ENCODE measurements at regions not wholly inside any gene's neighbourhood (a gene's known extent, or its start where the extent isn't known, plus 50 kb on each side); places are given as distances from the start of the nearest gene placed in this dataset.
"Not testable (repeated sequence)": the region's sequence is repeated elsewhere in the genome, so short reads cannot be mapped to it uniquely, and the experiment has no call there.

- peaks cover 0 to 22% (median 18%) of the 10 kb centered on the region in 8 donors for H3K9me3 ChIP-seq
- no peak for TF ChIP-seq POLR2AphosphoS5 (IDR thresholded peaks at IDR 0.05)
- no peak for TF ChIP-seq POLR2A (IDR thresholded peaks at IDR 0.05)
- no peak for TF ChIP-seq CTCF (IDR thresholded peaks at IDR 0.05 in 8 of 11, conservative IDR thresholded peaks at IDR 0.05 in 3 of 11)
- H3K36me3 ChIP-seq = no peaks in the 10 kb centered on the region
- intact Hi-C loops (cut with DNase I; ENCODE audit: low total_unique reads) = no loop called here
- no peak for DNase-seq
- no peaks in the 10 kb centered on the region for H3K4me1 ChIP-seq
- H3K4me3 ChIP-seq = no peak overlapping the region
- WGBS, 5 donors = 83 to 90% (median 87%) methylated on average over 3 of the region's 3 CpGs
- peaks cover 0 to 13% (median 0%) of the 10 kb centered on the region in 7 donors for H3K27me3 ChIP-seq (replicated peaks in 1 of 7)
- no peak overlapping the region for H3K27ac ChIP-seq
Observed at GRCh38 chr5:138677782-138678181, 75.4 kb upstream of the CTNNA1 start.

GRCh38 chr5:138676556-138677193 lies 76.5 kb upstream of the CTNNA1 start:
- Histone ChIP-seq H3K27me3 (replicated peaks in 1 of 7) (peaks cover 0 to 24% (median 0%) of the 10 kb centered on the region in 7 donors), H3K36me3 (no peaks in the 10 kb centered on the region), H3K4me1 (no peaks in the 10 kb centered on the region), H3K9me3 (peaks cover 0 to 22% (median 18%) of the 10 kb centered on the region in 8 donors), H3K4me3 (no peak overlapping the region), H3K27ac (no peak overlapping the region)
- no peak for DNase-seq
- intact Hi-C loops (cut with DNase I; ENCODE audit: low total_unique reads) = no loop called here
- 75 to 87% (median 78%) methylated on average over 4 of the region's 4 CpGs for WGBS, 5 donors
- TF ChIP-seq POLR2AphosphoS5 (IDR thresholded peaks at IDR 0.05) = no peak
- TF ChIP-seq CTCF (IDR thresholded peaks at IDR 0.05 in 8 of 11, conservative IDR thresholded peaks at IDR 0.05 in 3 of 11) = no peak
- TF ChIP-seq POLR2A (IDR thresholded peaks at IDR 0.05) = no peak

GRCh38 chr5:138676002-138676401 lies 77.2 kb upstream of the CTNNA1 start:
- no peaks in the 10 kb centered on the region for H3K36me3 ChIP-seq
- peaks cover 0 to 22% (median 18%) of the 10 kb centered on the region in 8 donors for H3K9me3 ChIP-seq
- no peak overlapping the region for H3K4me3 ChIP-seq
- DNase-seq = no peak
- intact Hi-C loops (cut with DNase I; ENCODE audit: low total_unique reads) = no loop called here
- WGBS, 5 donors = 83 to 95% (median 93%) methylated on average over 5 of the region's 5 CpGs
- peaks cover 0 to 30% (median 0%) of the 10 kb centered on the region in 7 donors for H3K27me3 ChIP-seq (replicated peaks in 1 of 7)
- no peaks in the 10 kb centered on the region for H3K4me1 ChIP-seq
- TF ChIP-seq POLR2AphosphoS5 (IDR thresholded peaks at IDR 0.05) = no peak
- H3K27ac ChIP-seq = no peak overlapping the region

GRCh38 chr5:138668451-138669380 lies 84.5 kb upstream of the CTNNA1 start:
- Histone ChIP-seq H3K27me3 (replicated peaks in 1 of 7) (peaks cover 0 to 83% (median 0%) of the 10 kb centered on the region in 7 donors), H3K36me3 (no peaks in the 10 kb centered on the region), H3K27ac (no peak overlapping the region), H3K4me3 (no peak overlapping the region), H3K9me3 (peaks cover 0 to 5% (median 1%) of the 10 kb centered on the region in 8 donors), H3K4me1 (peaks cover 3 to 43% (median 23%) of the 10 kb centered on the region in 6 donors)
- DNase-seq = no peak
- intact Hi-C loops (cut with DNase I; ENCODE audit: low total_unique reads) = no loop called here
- 42 to 53% (median 45%) methylated on average over 8 of the region's 8 CpGs for WGBS, 5 donors
- TF ChIP-seq CTCF (IDR thresholded peaks at IDR 0.05 in 8 of 11, conservative IDR thresholded peaks at IDR 0.05 in 3 of 11) = no peak
- TF ChIP-seq POLR2AphosphoS5 (IDR thresholded peaks at IDR 0.05) = peak in 1 of 3 donors; percentile 35

GRCh38 chr5:138667782-138668331 lies 85.4 kb upstream of the CTNNA1 start:
- DNase-seq; H3K4me3 ChIP-seq; intact Hi-C loops (cut with DNase I; ENCODE audit: low total_unique reads); H3K9me3 ChIP-seq; H3K27ac ChIP-seq; H3K36me3 ChIP-seq: not testable (repeated sequence)
- H3K27me3 ChIP-seq (replicated peaks in 1 of 7) = peaks cover 0 to 92% (median 0%) of the 10 kb centered on the region in 7 donors
- H3K4me1 ChIP-seq = peaks cover 10 to 52% (median 31%) of the 10 kb centered on the region in 6 donors
- 75 to 84% (median 81%) methylated on average over 2 of the region's 2 CpGs for WGBS, 5 donors
